ENCODE measurements at regions not wholly inside any gene's neighbourhood (a gene's known extent, or its start where the extent isn't known, plus 50 kb on each side); places are given as distances from the start of the nearest gene placed in this dataset.

DNA sequence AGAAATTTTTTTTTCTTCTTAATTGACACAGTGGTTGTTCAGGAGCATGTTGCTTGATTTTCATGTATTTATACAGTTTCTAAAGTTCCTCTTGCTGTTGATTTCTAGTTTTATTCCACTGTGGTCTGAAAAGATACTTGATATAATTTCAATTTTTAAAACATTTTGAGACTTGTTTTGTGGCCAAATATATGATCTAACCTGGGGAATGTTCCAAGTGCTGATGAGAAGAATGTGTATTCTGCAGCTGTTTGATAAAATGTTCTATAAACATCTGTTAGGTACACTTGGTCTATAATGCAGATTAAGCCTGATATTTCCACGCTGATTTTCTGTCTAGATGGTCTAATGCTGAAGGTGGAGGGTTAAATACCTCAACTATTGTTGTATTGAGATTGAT is 151.4 kb upstream of the IFNG-AS1 start:
- TF ChIP-seq, protein P1, sequence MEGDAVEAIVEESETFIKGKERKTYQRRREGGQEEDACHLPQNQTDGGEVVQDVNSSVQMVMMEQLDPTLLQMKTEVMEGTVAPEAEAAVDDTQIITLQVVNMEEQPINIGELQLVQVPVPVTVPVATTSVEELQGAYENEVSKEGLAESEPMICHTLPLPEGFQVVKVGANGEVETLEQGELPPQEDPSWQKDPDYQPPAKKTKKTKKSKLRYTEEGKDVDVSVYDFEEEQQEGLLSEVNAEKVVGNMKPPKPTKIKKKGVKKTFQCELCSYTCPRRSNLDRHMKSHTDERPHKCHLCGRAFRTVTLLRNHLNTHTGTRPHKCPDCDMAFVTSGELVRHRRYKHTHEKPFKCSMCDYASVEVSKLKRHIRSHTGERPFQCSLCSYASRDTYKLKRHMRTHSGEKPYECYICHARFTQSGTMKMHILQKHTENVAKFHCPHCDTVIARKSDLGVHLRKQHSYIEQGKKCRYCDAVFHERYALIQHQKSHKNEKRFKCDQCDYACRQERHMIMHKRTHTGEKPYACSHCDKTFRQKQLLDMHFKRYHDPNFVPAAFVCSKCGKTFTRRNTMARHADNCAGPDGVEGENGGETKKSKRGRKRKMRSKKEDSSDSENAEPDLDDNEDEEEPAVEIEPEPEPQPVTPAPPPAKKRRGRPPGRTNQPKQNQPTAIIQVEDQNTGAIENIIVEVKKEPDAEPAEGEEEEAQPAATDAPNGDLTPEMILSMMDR (IDR thresholded peaks at IDR 0.05; ENCODE audit: insufficient read depth, low read length, poor library complexity, severe bottlenecking), result no peak
- no peak for DNase-seq (ENCODE audit: extremely low read depth, insufficient read length)
- Histone ChIP-seq H3K4me3 (replicated peaks; ENCODE audit: low read depth, low read length) (no peak overlapping the region), H3K36me3 (ENCODE audit: control insufficient read depth, insufficient read depth, low read length) (no peaks in the 10 kb centered on the region), H3K27me3 (replicated peaks; ENCODE audit: control insufficient read depth, insufficient read depth, low read length) (no peaks in the 10 kb centered on the region)

DNA sequence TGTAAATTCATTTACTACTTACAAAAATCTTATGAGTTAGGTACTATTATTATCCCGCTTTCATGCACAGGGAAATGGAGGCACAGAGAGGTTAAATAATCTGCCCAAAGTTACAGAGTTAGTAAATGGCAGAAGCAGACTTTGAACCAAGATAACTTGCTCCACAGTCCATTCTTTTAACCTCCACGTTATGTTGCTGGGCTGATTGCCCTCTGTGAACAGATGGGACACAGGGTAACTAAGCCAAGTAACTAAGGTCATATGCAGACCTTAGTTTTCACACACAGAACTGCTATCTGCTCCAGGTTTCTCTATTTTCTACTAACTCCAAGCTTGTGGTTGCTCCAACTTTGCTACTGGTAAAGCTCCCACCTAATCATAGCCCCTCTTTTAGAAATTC is 147.1 kb upstream of the IFNG-AS1 start:
- TF ChIP-seq, protein P1 (IDR thresholded peaks at IDR 0.05; ENCODE audit: insufficient read depth, low read length, poor library complexity, severe bottlenecking), result no peak
- Histone ChIP-seq H3K4me3 (replicated peaks; ENCODE audit: low read depth, low read length) (no peak overlapping the region), H3K36me3 (ENCODE audit: control insufficient read depth, insufficient read depth, low read length) (no peaks in the 10 kb centered on the region), H3K27me3 (replicated peaks; ENCODE audit: control insufficient read depth, insufficient read depth, low read length) (no peaks in the 10 kb centered on the region)
- no peak for DNase-seq (ENCODE audit: extremely low read depth, insufficient read length)

DNA sequence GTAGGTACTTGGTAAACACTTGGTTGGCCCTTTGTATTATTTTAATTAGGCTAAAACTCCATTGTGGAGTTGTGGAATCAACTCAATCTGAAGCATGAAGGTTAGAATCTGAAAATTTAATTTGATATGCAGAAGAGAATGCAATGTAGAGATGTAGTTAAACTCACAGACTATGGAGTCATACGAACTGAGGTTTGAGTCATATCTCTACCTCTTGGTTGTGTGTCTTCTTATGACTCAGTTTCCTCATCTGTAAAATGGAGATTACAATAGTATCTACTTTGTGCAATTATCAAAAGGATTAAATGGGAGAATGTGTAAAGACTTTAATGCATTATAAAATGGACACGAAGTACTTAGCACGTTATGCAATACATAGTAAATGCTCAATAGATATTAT is 146.0 kb upstream of the IFNG-AS1 start:
- DNase-seq (ENCODE audit: extremely low read depth, insufficient read length), result no peak
- Histone ChIP-seq H3K27me3 (replicated peaks; ENCODE audit: control insufficient read depth, insufficient read depth, low read length) (no peaks in the 10 kb centered on the region), H3K36me3 (ENCODE audit: control insufficient read depth, insufficient read depth, low read length) (no peaks in the 10 kb centered on the region), H3K4me3 (replicated peaks; ENCODE audit: low read depth, low read length) (no peak overlapping the region)
- TF ChIP-seq, protein P1 (IDR thresholded peaks at IDR 0.05; ENCODE audit: insufficient read depth, low read length, poor library complexity, severe bottlenecking), result no peak

DNA sequence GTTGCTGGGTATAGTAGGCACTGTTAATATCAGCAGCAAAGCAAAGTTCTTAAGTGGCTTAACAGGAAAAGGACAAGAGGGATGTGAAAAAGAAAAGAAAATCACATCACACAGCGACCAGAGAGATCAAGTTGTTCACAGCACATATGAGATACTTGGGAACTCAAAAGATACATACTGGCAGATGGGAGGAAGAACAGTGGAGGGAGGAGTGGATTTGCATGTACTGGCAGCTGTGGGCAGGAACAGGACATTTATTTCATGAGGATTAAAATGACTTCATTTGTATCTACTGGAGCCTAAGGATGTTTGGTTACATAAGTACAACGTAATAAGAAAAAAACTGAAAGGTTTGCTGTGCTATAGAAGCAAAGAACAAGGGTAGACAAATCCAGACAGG is 136.5 kb upstream of the IFNG-AS1 start:
- H3K27me3 ChIP-seq (replicated peaks; ENCODE audit: control insufficient read depth, insufficient read depth, low read length), result no peaks in the 10 kb centered on the region
- no peaks in the 10 kb centered on the region for H3K36me3 ChIP-seq (ENCODE audit: control insufficient read depth, insufficient read depth, low read length)
- no peak for DNase-seq (ENCODE audit: extremely low read depth, insufficient read length)
- no peak overlapping the region for H3K4me3 ChIP-seq (replicated peaks; ENCODE audit: low read depth, low read length)
- TF ChIP-seq, protein P1 (IDR thresholded peaks at IDR 0.05; ENCODE audit: insufficient read depth, low read length, poor library complexity, severe bottlenecking), result no peak

DNA sequence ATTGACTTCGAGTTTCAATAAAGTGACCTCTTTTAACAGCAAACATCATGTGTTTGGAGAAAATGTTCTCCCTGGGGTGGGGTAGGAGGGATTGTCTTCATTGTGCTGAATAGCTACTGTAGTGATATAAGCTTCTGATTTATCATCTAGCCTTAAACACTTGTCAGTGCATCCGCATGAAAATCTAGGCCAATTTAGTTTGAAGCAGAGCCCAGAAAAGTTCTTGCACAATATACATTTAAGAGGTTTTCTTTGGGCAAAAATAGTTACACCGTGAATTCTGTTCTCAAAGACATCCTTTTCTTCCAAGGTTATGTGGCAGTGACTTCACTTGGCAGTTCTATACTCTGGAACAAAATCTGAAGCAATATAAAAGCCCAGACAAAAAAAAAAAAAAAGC is 136.0 kb upstream of the IFNG-AS1 start:
- Histone ChIP-seq H3K27me3 (replicated peaks; ENCODE audit: control insufficient read depth, insufficient read depth, low read length) (no peaks in the 10 kb centered on the region), H3K4me3 (replicated peaks; ENCODE audit: low read depth, low read length) (no peak overlapping the region), H3K36me3 (ENCODE audit: control insufficient read depth, insufficient read depth, low read length) (no peaks in the 10 kb centered on the region)
- TF ChIP-seq, protein P1 (IDR thresholded peaks at IDR 0.05; ENCODE audit: insufficient read depth, low read length, poor library complexity, severe bottlenecking), result no peak
- no peak for DNase-seq (ENCODE audit: extremely low read depth, insufficient read length)

DNA sequence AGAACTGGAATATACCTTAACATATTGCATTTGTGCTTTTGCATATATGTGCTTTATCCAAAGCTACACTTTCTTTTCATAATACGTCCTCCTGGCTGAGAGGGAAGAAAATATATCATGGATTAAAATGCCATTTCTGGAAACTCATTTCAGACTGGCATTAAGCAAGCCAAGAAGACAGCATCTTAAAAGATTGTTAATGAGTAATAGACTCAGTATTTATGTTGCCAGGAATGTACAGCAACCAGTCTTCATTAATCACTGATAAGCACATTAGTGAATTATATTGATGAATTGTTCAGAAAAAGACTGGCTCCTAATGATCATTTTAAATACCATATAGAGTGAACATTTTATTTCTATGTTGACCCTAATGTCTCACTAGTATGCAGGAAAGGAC is 134.9 kb upstream of the IFNG-AS1 start:
- H3K4me3 ChIP-seq (replicated peaks; ENCODE audit: low read depth, low read length), result no peak overlapping the region

More for the DNA sequence above, 134.9 kb upstream of the IFNG-AS1 start:
- no peak for DNase-seq (ENCODE audit: extremely low read depth, insufficient read length)
- Histone ChIP-seq H3K27me3 (replicated peaks; ENCODE audit: control insufficient read depth, insufficient read depth, low read length) (no peaks in the 10 kb centered on the region), H3K36me3 (ENCODE audit: control insufficient read depth, insufficient read depth, low read length) (no peaks in the 10 kb centered on the region)
- TF ChIP-seq, protein P1 (IDR thresholded peaks at IDR 0.05; ENCODE audit: insufficient read depth, low read length, poor library complexity, severe bottlenecking), result no peak
